ENCODE measurements at regions not wholly inside any gene's neighbourhood (a gene's known extent, or its start where the extent isn't known, plus 50 kb on each side); places are given as distances from the start of the nearest gene placed in this dataset.

DNA sequence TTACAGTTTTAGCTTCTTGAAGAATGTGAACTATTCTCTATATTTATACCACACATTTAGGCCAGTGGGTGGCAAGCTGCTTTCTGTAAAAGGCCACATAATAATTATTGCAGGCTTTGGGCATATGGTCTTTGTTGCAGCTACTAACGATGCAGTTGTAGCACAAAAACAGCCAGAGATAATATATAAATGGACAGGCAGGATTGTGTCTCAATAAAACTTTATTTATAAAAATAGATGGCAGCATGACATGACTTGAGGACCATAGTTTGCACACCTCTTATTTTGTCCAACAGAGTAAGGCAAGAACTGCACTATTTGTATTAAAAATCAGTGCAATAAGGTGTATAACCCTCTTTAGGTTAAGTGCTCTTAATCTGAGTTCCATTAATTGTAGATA, 415.0 kb downstream of the ANXA1 start:
- DNase-seq (ENCODE audit: low spot score) = no peak
- H4K20me1 ChIP-seq (ENCODE audit: low read depth) = no peaks in the 10 kb centered on the region
- H3K4me3 ChIP-seq = no peak overlapping the region
- H3F3A ChIP-seq (ENCODE audit: low read depth) = peaks cover 3% of the 10 kb centered on the region
- no peak overlapping the region for H3K4me2 ChIP-seq
- Mint-ChIP-seq H3K4me3 (no peak overlapping the region), H3K27me3 (ENCODE audit: insufficient read depth, low read depth) (no peaks in the 10 kb centered on the region), H3K4me1 (peaks cover 18% of the 10 kb centered on the region), H3K9me3 (peaks cover 12% of the 10 kb centered on the region), H3K27ac (no peak overlapping the region), H3K36me3 (peaks cover 3% of the 10 kb centered on the region)
- H3K27ac ChIP-seq = no peak overlapping the region
- no peaks in the 10 kb centered on the region for H3K9me3 ChIP-seq (ENCODE audit: low read depth)
- no peak for TF ChIP-seq EZH2 (IDR thresholded peaks at IDR 0.05)
- no peak for TF ChIP-seq EZH2phosphoT487 (IDR thresholded peaks at IDR 0.05)
- TF ChIP-seq, protein P1, sequence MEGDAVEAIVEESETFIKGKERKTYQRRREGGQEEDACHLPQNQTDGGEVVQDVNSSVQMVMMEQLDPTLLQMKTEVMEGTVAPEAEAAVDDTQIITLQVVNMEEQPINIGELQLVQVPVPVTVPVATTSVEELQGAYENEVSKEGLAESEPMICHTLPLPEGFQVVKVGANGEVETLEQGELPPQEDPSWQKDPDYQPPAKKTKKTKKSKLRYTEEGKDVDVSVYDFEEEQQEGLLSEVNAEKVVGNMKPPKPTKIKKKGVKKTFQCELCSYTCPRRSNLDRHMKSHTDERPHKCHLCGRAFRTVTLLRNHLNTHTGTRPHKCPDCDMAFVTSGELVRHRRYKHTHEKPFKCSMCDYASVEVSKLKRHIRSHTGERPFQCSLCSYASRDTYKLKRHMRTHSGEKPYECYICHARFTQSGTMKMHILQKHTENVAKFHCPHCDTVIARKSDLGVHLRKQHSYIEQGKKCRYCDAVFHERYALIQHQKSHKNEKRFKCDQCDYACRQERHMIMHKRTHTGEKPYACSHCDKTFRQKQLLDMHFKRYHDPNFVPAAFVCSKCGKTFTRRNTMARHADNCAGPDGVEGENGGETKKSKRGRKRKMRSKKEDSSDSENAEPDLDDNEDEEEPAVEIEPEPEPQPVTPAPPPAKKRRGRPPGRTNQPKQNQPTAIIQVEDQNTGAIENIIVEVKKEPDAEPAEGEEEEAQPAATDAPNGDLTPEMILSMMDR (IDR thresholded peaks at IDR 0.05) = no peak
- no peaks in the 10 kb centered on the region for H3K27me3 ChIP-seq
- H2AFZ ChIP-seq (replicated peaks) = no peak overlapping the region
- H3K4me1 ChIP-seq = peaks cover 16% of the 10 kb centered on the region
- no peak overlapping the region for H3K9ac ChIP-seq
- no peaks in the 10 kb centered on the region for H3K79me2 ChIP-seq (ENCODE audit: low read depth)
- H3K36me3 ChIP-seq = no peaks in the 10 kb centered on the region

DNA sequence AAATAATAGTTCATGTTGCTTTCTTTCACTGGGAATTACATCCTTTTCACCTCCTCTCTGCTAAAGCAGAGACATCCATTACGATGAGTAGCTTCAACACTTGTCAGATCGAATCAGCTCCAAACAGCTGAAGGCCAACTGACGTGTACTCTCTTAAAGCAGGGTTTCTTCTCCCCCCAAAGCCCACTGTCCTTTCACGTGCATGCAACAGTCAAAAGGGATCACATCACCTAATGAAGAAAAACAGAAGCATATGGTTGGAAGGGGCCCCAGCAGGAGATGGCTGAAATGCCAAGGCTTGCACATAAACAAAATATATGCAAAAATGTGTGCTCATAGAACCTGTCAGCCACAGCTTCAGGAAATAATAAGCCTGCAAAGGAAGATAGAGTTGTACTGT, 421.6 kb downstream of the ANXA1 start:
- no peak overlapping the region for H3K4me3 Mint-ChIP-seq
- H3K4me1 Mint-ChIP-seq = peaks cover 34% of the 10 kb centered on the region
- no peak overlapping the region for H3K9ac ChIP-seq
- H3K79me2 ChIP-seq (ENCODE audit: low read depth) = no peaks in the 10 kb centered on the region
- no peaks in the 10 kb centered on the region for H3K9me3 Mint-ChIP-seq
- DNase-seq (ENCODE audit: low spot score) = no peak
- peaks cover 16% of the 10 kb centered on the region for H3K4me1 ChIP-seq
- H3K27me3 ChIP-seq = no peaks in the 10 kb centered on the region
- no peak overlapping the region for H3K27ac ChIP-seq
- H3K27me3 Mint-ChIP-seq (ENCODE audit: insufficient read depth, low read depth) = no peaks in the 10 kb centered on the region
- TF ChIP-seq, protein P1 (IDR thresholded peaks at IDR 0.05) = no peak
- no peak for TF ChIP-seq EZH2phosphoT487 (IDR thresholded peaks at IDR 0.05)
- no peak for TF ChIP-seq EZH2 (IDR thresholded peaks at IDR 0.05)
- H3K36me3 ChIP-seq = no peaks in the 10 kb centered on the region
- H4K20me1 ChIP-seq (ENCODE audit: low read depth) = no peaks in the 10 kb centered on the region
- H3K9me3 ChIP-seq (ENCODE audit: low read depth) = no peaks in the 10 kb centered on the region
- H3K36me3 Mint-ChIP-seq = no peaks in the 10 kb centered on the region
- no peak overlapping the region for H3K27ac Mint-ChIP-seq
- no peak overlapping the region for H2AFZ ChIP-seq (replicated peaks)
- no peak overlapping the region for H3K4me3 ChIP-seq
- H3K4me2 ChIP-seq = no peak overlapping the region
- peaks cover 3% of the 10 kb centered on the region for H3F3A ChIP-seq (ENCODE audit: low read depth)

DNA sequence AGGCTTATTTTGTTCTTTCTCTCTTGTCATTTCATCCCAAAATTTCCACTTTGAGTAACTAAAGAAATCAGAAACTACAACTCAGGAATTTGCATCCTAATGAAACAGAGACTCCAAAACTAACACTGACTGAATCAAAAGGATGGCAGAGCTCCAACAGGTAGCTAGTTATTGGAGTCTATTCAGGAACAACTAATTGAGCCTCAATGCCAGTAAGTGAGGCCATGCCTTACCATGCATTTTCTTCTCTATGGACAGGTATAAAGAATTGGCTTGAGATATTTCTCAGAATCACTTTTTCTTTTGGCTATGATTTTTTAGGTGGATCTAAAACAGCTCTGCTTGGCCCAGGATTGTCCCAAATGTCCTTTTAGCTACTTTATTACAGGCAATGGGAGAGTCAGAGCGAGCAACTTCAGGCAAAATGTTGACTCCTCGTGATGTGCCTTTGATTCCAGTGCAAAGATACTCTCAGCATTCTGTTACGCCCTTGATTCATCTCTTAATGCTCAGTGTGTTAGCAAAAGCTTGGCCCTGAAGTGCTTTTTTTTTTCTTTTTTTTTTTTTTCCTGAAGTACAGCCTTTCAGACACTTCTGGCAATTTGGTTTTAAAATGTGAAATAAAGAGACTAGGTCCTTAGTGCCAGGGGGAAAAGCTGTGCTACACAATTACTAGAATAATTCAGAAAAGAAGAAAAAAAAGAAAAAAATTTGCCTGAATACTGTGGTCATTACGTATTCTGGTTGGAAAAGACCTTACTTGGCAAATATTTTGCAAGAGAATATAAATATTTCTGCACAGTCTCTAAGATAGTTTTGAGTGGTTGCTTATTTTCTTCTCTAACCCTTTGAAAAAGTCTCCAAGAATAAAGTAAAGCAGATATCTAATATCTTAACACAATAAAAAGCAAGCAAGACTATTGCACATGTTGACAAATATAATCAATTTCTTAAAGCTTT, 423.7 kb downstream of the ANXA1 start:
- no peak overlapping the region for H3K4me3 ChIP-seq
- no peaks in the 10 kb centered on the region for H3K36me3 ChIP-seq
- TF ChIP-seq, protein P1 (IDR thresholded peaks at IDR 0.05) = no peak
- Mint-ChIP-seq H3K27ac (no peak overlapping the region), H3K4me1 (peaks cover 19% of the 10 kb centered on the region), H3K4me3 (no peak overlapping the region), H3K9me3 (no peaks in the 10 kb centered on the region), H3K36me3 (no peaks in the 10 kb centered on the region), H3K27me3 (ENCODE audit: insufficient read depth, low read depth) (no peaks in the 10 kb centered on the region)
- H3K9ac ChIP-seq = no peak overlapping the region
- H3K79me2 ChIP-seq (ENCODE audit: low read depth) = no peaks in the 10 kb centered on the region
- H3K4me1 ChIP-seq = no peaks in the 10 kb centered on the region
- H4K20me1 ChIP-seq (ENCODE audit: low read depth) = no peaks in the 10 kb centered on the region
- H2AFZ ChIP-seq (replicated peaks) = no peak overlapping the region
- H3K27me3 ChIP-seq = no peaks in the 10 kb centered on the region
- H3K9me3 ChIP-seq (ENCODE audit: low read depth) = no peaks in the 10 kb centered on the region
- no peak overlapping the region for H3K27ac ChIP-seq
- H3F3A ChIP-seq (ENCODE audit: low read depth) = no peaks in the 10 kb centered on the region
- no peak for DNase-seq (ENCODE audit: low spot score)
- H3K4me2 ChIP-seq = no peak overlapping the region
